Ascending aorta (tissue), 2 donors: ENCODE measurements at regions not wholly inside any gene's neighbourhood (a gene's known extent, or its start where the extent isn't known, plus 50 kb on each side); places are given as distances from the start of the nearest gene placed in this dataset.

ENCODE experiments used
- DNase-seq, 2 donors: peaks; one replicate each; pipeline ENCODE4 v3.0.0-alpha.2; 2019; ENCODE audit warnings: low spot score in 2 of 2
- H3K27ac ChIP-seq, 2 donors: fragments of 200-600 bp; sonication (generic); one replicate each; pipeline ENCODE4 v1.5.1; 2016 to 2017; ENCODE audit warnings: mild to moderate bottlenecking in 1 of 2
- H3K27me3 ChIP-seq: fragments of 200-600 bp; sonication (generic); one replicate; pipeline ENCODE4 v1.5.1; 2017
- H3K36me3 ChIP-seq, 2 donors: fragments of 200-600 bp; sonication (generic); one replicate each; pipeline ENCODE4 v1.5.1; 2016
- H3K4me1 ChIP-seq, 2 donors: fragments of 200-600 bp; sonication (generic); one replicate each; pipeline ENCODE4 v1.5.1; 2016 to 2017; ENCODE audit warnings: mild to moderate bottlenecking in 1 of 2
- H3K4me3 ChIP-seq, 2 donors: fragments of 200-600 bp; sonication (generic); one replicate each; pipeline ENCODE4 v1.5.1; 2016 to 2017; ENCODE audit warnings: mild to moderate bottlenecking in 1 of 2
- H3K9me3 ChIP-seq, 2 donors: fragments of 200-600 bp; sonication (generic); one replicate each; pipeline ENCODE4 v1.5.1; 2016
- CTCF ChIP-seq, 3 experiments: fragments of 200-600 bp in 2 of 3; fragments of 450-650 bp in 1 of 3; sonication (generic) in 2 of 3; IDR thresholded peaks; one replicate each; pipeline ENCODE4 v1.5.1; 2016 to 2019; ENCODE audit warnings: antibody characterized with exemption in 3 of 3, mild to moderate bottlenecking in 1 of 3, moderate library complexity in 1 of 3
- intact Hi-C: fragments of 100-400 bp; cut with DNase I; formaldehyde crosslinking; loops from one replicate; pipeline ENCODE4 v1.15.1; 2023

- no peak for TF ChIP-seq CTCF (IDR thresholded peaks at IDR 0.05)
- no peaks in the 10 kb centered on the region for H3K4me1 ChIP-seq
- intact Hi-C loops: no loop called here
- H3K36me3 ChIP-seq: no peaks in the 10 kb centered on the region
- H3K4me3 ChIP-seq: no peak overlapping the region
- H3K27ac ChIP-seq: no peak overlapping the region
- no peak for DNase-seq
- H3K9me3 ChIP-seq: no peaks in the 10 kb centered on the region
- H3K27me3 ChIP-seq: no peaks in the 10 kb centered on the region
Observed at GRCh38 chr20:24079661-24080412, 91.3 kb upstream of the GGTLC1 start.

- intact Hi-C loops: no loop called here
- Histone ChIP-seq H3K27me3 (no peaks in the 10 kb centered on the region), H3K27ac (no peak overlapping the region), H3K4me3 (no peak overlapping the region), H3K36me3 (no peaks in the 10 kb centered on the region), H3K9me3 (no peaks in the 10 kb centered on the region), H3K4me1 (no peaks in the 10 kb centered on the region)
- DNase-seq: no peak
- no peak for TF ChIP-seq CTCF (IDR thresholded peaks at IDR 0.05)
Observed at GRCh38 chr20:24077145-24077544, 88.6 kb upstream of the GGTLC1 start.

- DNase-seq: no peak
- no peak overlapping the region for H3K4me3 ChIP-seq
- intact Hi-C loops: no loop called here
- no peaks in the 10 kb centered on the region for H3K9me3 ChIP-seq
- no peak overlapping the region for H3K27ac ChIP-seq
- no peak for TF ChIP-seq CTCF (IDR thresholded peaks at IDR 0.05)
- no peaks in the 10 kb centered on the region for H3K27me3 ChIP-seq
- H3K36me3 ChIP-seq: no peaks in the 10 kb centered on the region
- no peaks in the 10 kb centered on the region for H3K4me1 ChIP-seq
Observed at GRCh38 chr20:24070679-24071078, 82.1 kb upstream of the GGTLC1 start.

GRCh38 chr20:24066076-24066700 lies 77.6 kb upstream of the GGTLC1 start:
- Histone ChIP-seq H3K9me3 (no peaks in the 10 kb centered on the region), H3K27me3 (no peaks in the 10 kb centered on the region), H3K36me3 (no peaks in the 10 kb centered on the region), H3K4me3 (no peak overlapping the region), H3K27ac (no peak overlapping the region), H3K4me1 (no peaks in the 10 kb centered on the region)
- intact Hi-C loops: no loop called here
- no peak for DNase-seq
- no peak for TF ChIP-seq CTCF (IDR thresholded peaks at IDR 0.05)

- Histone ChIP-seq H3K27me3 (no peaks in the 10 kb centered on the region), H3K4me3 (no peak overlapping the region), H3K4me1 (no peaks in the 10 kb centered on the region), H3K36me3 (no peaks in the 10 kb centered on the region), H3K27ac (no peak overlapping the region), H3K9me3 (no peaks in the 10 kb centered on the region)
- intact Hi-C loops: no loop called here
- no peak for TF ChIP-seq CTCF (IDR thresholded peaks at IDR 0.05)
- DNase-seq: no peak
Observed at GRCh38 chr20:24064915-24065314, 76.3 kb upstream of the GGTLC1 start.
